ENCODE measurements at regions not wholly inside any gene's neighbourhood (a gene's known extent, or its start where the extent isn't known, plus 50 kb on each side); places are given as distances from the start of the nearest gene placed in this dataset.

DNA sequence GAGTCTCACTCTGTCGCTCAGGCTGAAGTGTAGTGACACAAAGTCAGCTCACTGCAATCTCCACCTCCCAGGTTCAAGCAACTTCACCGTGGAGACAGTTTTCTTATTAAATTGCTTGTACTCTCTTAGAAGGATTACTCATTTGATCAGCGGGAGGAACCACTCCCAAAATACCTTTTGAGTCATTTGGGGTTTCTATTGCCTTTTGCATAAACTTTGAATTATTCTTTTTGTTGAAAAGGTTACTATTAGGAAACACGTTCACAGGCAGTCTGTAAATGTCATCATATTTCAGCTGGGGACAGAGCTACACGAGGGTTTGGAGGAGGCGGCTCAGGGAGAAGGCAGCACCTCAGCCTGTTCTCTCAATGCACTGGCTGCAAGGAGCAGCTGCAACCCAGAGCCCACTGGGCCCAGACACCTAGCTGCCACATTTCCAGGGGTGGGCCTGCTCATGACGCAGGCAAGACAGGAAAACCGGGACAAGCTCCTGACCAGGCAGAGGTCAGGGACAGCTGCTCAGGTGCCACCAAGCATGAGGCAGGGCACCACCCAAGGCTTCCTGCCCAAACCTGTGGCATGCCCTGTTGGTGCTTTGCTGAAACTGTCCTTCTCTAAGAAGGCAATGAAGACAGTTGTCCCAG, 205.9 kb downstream of the BMP7 start:
- TF ChIP-seq SUZ12 (IDR thresholded peaks at IDR 0.05) = no peak
- no peak for TF ChIP-seq ELF4 (IDR thresholded peaks at IDR 0.05)

Data from HEK293T (cell line).